BE2C (cell line): ENCODE measurements at regions not wholly inside any gene's neighbourhood (a gene's known extent, or its start where the extent isn't known, plus 50 kb on each side); places are given as distances from the start of the nearest gene placed in this dataset.

Source experiments
- DNase-seq: peaks from one replicate; pipeline ENCODE4 v3.0.0-alpha.2; 2020
- H3K27me3 ChIP-seq: fragments of 250-450 bp; sonication (Bioruptor Pico); 2 replicates; pipeline ENCODE4 v1.5.1; 2020; ENCODE audit warnings: mild to moderate bottlenecking
- H3K36me3 ChIP-seq: fragments of 250-450 bp; sonication (Bioruptor Pico); 2 replicates; pipeline ENCODE4 v1.5.1; 2020; ENCODE audit warnings: mild to moderate bottlenecking
- H3K4me1 ChIP-seq: fragments of 250-450 bp; sonication (Bioruptor Pico); 2 replicates; pipeline ENCODE4 v1.5.1; 2020
- H3K4me3 ChIP-seq: 2 replicates; pipeline ENCODE4 v1.5.1; 2011; ENCODE audit warnings: low read depth, low read length
- H3K9me3 ChIP-seq: fragments of 250-450 bp; sonication (Bioruptor Pico); 2 replicates; pipeline ENCODE4 v1.5.1; 2020
- TF ChIP-seq, protein P1 (sequence below): IDR thresholded peaks from 2 replicates; pipeline ENCODE4 v1.5.1; 2012; ENCODE audit warnings: mild to moderate bottlenecking, low read depth, low read length

DNA sequence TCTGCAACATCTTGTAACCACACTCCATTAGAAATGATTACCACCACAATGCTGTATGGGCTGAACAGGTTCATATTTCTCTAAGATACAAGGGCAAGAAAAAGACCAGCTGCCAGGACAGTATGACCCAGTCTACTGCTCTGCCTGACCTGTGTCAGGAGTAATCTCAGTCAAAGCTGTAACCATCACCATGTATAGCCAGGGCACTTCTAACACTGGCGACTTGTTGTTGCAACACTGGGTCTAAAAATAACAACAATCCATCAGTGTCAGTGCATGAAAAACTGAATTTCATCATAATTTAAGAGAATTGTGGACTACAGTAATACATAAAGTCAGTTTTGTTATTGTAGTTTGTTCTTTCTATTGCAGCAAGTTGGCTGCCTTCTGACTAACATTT lies 738.6 kb upstream of the ADGRB3 start:
- Histone ChIP-seq H3K4me1 (no peaks in the 10 kb centered on the region; the same call in 1 of the 2 replicates), H3K27me3 (no peaks in the 10 kb centered on the region), H3K9me3 (no peaks in the 10 kb centered on the region), H3K36me3 (no peaks in the 10 kb centered on the region), H3K4me3 (no peak overlapping the region)
- TF ChIP-seq, protein P1, sequence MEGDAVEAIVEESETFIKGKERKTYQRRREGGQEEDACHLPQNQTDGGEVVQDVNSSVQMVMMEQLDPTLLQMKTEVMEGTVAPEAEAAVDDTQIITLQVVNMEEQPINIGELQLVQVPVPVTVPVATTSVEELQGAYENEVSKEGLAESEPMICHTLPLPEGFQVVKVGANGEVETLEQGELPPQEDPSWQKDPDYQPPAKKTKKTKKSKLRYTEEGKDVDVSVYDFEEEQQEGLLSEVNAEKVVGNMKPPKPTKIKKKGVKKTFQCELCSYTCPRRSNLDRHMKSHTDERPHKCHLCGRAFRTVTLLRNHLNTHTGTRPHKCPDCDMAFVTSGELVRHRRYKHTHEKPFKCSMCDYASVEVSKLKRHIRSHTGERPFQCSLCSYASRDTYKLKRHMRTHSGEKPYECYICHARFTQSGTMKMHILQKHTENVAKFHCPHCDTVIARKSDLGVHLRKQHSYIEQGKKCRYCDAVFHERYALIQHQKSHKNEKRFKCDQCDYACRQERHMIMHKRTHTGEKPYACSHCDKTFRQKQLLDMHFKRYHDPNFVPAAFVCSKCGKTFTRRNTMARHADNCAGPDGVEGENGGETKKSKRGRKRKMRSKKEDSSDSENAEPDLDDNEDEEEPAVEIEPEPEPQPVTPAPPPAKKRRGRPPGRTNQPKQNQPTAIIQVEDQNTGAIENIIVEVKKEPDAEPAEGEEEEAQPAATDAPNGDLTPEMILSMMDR = no peak
- DNase-seq = no peak

DNA sequence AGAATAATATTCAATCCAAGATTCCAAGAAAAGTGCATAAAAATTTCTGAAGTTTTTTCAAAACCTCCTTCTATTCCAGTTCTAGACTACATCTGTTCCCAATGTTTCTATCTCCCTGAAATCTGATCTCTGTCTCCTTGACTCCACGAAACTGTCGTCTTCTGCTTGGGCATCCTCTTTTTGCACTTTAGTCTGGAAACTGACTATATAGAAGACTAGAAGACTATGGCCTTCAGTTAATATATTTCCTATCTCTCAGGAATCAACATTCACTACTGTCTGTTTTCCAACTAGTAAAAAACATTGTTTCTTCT lies 745.4 kb upstream of the ADGRB3 start:
- Histone ChIP-seq H3K4me3 (no peak overlapping the region), H3K4me1 (no peaks in the 10 kb centered on the region), H3K36me3 (no peaks in the 10 kb centered on the region), H3K9me3 (no peaks in the 10 kb centered on the region), H3K27me3 (no peaks in the 10 kb centered on the region)
- TF ChIP-seq, protein P1 = no peak
- DNase-seq = no peak

DNA sequence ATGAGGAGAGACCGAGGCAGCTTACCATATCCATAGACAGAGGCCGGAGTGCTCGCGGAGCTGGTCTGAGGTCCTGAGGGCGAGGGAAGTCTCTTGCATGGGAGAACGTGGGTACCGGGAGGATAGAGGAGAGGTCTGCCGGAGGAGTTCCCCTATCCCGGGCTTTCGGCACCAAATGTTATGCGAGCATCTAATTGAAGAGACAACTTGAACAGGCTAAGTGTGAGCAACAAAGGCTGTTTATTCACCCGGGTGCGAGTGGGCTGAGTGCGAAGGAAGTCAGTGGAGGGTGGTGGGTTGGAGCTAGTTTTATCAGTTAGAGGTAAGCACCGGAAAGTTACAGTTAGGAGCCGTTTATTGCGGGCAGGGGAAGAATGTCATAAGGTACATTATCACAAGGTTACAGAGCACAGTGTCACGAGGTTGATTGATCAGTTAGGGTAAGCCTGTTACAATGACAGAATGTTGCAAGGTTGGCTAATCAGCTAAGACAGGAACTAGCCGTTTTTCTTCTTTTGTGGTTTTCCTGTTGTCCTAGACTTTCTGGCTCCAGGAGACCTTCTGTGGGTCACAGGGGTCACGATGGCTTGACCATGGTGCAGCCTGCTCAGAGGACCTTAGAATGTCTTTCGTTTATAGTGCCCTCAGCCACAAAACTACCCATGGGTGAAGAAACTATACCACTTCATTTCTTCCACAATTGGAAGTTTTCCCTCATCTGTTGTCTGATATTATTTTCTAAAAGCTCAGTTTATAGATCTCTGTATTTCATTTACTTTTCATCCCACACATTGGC lies 746.0 kb upstream of the ADGRB3 start:
- Histone ChIP-seq H3K36me3 (no peaks in the 10 kb centered on the region), H3K27me3 (no peaks in the 10 kb centered on the region), H3K9me3 (no peaks in the 10 kb centered on the region), H3K4me1 (no peaks in the 10 kb centered on the region), H3K4me3 (no peak overlapping the region)
- TF ChIP-seq, protein P1 = no peak
- no peak for DNase-seq

DNA sequence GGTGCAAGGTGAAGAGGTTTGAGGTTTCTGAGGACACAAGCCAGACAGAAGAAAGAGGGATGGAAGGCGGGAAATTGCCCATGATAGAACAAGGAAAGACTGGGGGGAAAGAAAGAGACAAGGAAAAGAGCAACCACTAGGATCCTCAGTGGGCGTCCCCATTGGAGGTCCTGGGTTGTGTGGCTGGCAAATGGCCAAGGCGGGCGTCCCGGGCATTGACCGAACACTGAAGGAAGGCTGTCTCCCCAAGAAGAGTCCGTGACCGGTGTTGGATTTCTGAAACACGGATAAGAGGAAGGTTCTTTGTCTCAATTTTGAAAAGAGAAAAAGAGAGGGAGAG lies 746.6 kb upstream of the ADGRB3 start:
- TF ChIP-seq, protein P1 = no peak

DNA sequence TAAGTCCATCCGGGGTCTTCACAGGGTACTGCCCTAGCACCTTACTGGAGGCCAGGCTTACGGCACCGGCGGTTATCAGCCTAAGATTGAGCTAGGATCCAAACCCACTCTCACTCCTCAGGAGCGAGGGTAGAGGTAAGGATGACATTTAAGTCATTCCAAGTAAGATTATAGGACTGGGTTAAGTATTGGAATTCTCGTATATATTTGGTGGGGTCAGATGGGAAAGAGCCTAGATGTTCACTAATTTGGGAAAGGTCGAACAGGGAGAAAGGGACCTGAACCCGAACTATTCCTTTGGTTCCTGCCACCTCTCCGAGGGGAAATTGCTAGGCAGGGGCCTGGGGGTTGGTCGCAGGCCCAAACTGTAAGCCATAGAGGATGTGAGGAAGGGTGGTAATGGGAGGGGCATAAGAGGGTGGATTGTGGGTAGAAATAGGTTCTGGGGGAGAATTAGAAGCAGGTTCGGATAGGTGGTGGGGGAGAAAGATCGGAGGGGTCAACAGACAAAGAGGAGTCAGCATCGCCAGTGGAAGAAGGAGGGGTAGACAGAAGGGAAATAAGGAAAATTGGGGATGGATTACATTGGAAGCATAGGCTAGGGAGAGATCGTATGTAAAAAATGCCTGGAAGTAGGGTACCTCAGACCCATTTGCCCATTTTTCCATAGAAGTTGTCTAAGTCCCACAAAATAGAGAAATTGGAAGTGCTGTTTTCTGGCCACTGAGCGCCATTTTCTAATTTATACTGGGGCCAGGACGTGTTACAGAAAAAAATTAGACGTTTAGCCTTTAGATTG lies 747.1 kb upstream of the ADGRB3 start:
- H3K27me3 ChIP-seq = no peaks in the 10 kb centered on the region
- DNase-seq = no peak
- TF ChIP-seq, protein P1 = no peak
- H3K36me3 ChIP-seq = no peaks in the 10 kb centered on the region
- no peaks in the 10 kb centered on the region for H3K4me1 ChIP-seq
- H3K9me3 ChIP-seq = no peaks in the 10 kb centered on the region
- no peak overlapping the region for H3K4me3 ChIP-seq

More for the DNA sequence above, 746.6 kb upstream of the ADGRB3 start:
- Histone ChIP-seq H3K4me3 (no peak overlapping the region), H3K27me3 (no peaks in the 10 kb centered on the region), H3K36me3 (no peaks in the 10 kb centered on the region), H3K4me1 (no peaks in the 10 kb centered on the region), H3K9me3 (no peaks in the 10 kb centered on the region)
- no peak for DNase-seq

DNA sequence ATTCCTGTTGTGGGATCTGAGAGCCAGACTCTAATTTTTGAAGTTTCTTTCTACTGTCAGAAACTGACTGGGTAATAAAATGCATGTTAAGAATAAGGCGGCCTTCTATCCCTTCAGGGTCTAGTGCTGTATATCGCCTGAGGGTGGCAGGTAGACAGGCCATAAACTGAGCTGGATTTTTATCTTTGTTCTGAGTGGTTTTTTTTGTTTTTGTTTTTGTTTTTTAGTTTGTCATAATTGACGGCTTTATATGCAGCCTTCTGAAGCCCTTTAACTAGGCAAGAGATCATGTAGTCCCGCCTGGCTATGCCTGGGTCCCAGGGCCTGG lies 747.7 kb upstream of the ADGRB3 start:
- H3K36me3 ChIP-seq = no peaks in the 10 kb centered on the region
- no peaks in the 10 kb centered on the region for H3K9me3 ChIP-seq
- H3K4me1 ChIP-seq = no peaks in the 10 kb centered on the region
- TF ChIP-seq, protein P1 = no peak
- H3K27me3 ChIP-seq = no peaks in the 10 kb centered on the region
- no peak overlapping the region for H3K4me3 ChIP-seq
- no peak for DNase-seq
